H1 (cell line): ENCODE measurements at regions not wholly inside any gene's neighbourhood (a gene's known extent, or its start where the extent isn't known, plus 50 kb on each side); places are given as distances from the start of the nearest gene placed in this dataset.

Experiments used
- HDAC6 ChIP-seq: IDR thresholded peaks from one replicate; pipeline ENCODE4 v1.7.1; 2012; ENCODE audit warnings: low read depth, mild to moderate bottlenecking, inconsistent platforms, low read length, moderate library complexity
- POLR2AphosphoS5 ChIP-seq: IDR thresholded peaks from 2 replicates; pipeline ENCODE4 v1.6.1; 2011; ENCODE audit warnings: low read depth, low read length
- TBP ChIP-seq: IDR thresholded peaks from 2 replicates; pipeline ENCODE4 v1.6.1; 2011; ENCODE audit warnings: low read depth, low read length, improper control_type of control experiment
- TF ChIP-seq, protein P1 (sequence below): IDR thresholded peaks from 2 replicates; pipeline ENCODE4 v1.6.1; 2012; ENCODE audit warnings: inconsistent platforms
- TF ChIP-seq, protein P2 (sequence below): fragments of 300-600 bp; sonication (generic); IDR thresholded peaks from 2 replicates; pipeline ENCODE4 v1.7.1; 2012; ENCODE audit warnings: low read length, moderate library complexity, mild to moderate bottlenecking, inconsistent platforms; ENCODE audit not compliant: insufficient replicate concordance

DNA sequence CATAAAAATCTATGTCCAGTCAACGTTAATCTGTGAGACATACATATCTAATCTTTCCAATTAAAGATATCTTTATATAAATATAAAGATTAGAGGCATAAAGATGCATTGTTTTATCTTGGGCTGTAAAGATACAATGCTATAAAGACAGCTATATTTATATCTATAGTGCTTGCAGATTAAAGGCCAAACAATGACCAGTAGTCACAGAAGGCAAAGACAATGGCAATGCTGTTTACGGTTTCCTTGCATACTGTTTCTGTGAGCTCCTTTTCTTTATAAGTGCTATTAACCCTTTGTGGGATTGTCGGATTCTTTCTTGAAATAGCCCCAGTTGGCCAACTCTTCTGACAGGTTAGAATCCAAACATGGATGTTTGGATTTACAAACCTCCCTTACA is 85.5 kb upstream of the SALL1 start (continued):
- TF ChIP-seq, protein P1, sequence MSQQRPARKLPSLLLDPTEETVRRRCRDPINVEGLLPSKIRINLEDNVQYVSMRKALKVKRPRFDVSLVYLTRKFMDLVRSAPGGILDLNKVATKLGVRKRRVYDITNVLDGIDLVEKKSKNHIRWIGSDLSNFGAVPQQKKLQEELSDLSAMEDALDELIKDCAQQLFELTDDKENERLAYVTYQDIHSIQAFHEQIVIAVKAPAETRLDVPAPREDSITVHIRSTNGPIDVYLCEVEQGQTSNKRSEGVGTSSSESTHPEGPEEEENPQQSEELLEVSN, result no peak
- TF ChIP-seq TBP (no peak), POLR2AphosphoS5 (no peak), HDAC6 (no peak)
- TF ChIP-seq, protein P2, sequence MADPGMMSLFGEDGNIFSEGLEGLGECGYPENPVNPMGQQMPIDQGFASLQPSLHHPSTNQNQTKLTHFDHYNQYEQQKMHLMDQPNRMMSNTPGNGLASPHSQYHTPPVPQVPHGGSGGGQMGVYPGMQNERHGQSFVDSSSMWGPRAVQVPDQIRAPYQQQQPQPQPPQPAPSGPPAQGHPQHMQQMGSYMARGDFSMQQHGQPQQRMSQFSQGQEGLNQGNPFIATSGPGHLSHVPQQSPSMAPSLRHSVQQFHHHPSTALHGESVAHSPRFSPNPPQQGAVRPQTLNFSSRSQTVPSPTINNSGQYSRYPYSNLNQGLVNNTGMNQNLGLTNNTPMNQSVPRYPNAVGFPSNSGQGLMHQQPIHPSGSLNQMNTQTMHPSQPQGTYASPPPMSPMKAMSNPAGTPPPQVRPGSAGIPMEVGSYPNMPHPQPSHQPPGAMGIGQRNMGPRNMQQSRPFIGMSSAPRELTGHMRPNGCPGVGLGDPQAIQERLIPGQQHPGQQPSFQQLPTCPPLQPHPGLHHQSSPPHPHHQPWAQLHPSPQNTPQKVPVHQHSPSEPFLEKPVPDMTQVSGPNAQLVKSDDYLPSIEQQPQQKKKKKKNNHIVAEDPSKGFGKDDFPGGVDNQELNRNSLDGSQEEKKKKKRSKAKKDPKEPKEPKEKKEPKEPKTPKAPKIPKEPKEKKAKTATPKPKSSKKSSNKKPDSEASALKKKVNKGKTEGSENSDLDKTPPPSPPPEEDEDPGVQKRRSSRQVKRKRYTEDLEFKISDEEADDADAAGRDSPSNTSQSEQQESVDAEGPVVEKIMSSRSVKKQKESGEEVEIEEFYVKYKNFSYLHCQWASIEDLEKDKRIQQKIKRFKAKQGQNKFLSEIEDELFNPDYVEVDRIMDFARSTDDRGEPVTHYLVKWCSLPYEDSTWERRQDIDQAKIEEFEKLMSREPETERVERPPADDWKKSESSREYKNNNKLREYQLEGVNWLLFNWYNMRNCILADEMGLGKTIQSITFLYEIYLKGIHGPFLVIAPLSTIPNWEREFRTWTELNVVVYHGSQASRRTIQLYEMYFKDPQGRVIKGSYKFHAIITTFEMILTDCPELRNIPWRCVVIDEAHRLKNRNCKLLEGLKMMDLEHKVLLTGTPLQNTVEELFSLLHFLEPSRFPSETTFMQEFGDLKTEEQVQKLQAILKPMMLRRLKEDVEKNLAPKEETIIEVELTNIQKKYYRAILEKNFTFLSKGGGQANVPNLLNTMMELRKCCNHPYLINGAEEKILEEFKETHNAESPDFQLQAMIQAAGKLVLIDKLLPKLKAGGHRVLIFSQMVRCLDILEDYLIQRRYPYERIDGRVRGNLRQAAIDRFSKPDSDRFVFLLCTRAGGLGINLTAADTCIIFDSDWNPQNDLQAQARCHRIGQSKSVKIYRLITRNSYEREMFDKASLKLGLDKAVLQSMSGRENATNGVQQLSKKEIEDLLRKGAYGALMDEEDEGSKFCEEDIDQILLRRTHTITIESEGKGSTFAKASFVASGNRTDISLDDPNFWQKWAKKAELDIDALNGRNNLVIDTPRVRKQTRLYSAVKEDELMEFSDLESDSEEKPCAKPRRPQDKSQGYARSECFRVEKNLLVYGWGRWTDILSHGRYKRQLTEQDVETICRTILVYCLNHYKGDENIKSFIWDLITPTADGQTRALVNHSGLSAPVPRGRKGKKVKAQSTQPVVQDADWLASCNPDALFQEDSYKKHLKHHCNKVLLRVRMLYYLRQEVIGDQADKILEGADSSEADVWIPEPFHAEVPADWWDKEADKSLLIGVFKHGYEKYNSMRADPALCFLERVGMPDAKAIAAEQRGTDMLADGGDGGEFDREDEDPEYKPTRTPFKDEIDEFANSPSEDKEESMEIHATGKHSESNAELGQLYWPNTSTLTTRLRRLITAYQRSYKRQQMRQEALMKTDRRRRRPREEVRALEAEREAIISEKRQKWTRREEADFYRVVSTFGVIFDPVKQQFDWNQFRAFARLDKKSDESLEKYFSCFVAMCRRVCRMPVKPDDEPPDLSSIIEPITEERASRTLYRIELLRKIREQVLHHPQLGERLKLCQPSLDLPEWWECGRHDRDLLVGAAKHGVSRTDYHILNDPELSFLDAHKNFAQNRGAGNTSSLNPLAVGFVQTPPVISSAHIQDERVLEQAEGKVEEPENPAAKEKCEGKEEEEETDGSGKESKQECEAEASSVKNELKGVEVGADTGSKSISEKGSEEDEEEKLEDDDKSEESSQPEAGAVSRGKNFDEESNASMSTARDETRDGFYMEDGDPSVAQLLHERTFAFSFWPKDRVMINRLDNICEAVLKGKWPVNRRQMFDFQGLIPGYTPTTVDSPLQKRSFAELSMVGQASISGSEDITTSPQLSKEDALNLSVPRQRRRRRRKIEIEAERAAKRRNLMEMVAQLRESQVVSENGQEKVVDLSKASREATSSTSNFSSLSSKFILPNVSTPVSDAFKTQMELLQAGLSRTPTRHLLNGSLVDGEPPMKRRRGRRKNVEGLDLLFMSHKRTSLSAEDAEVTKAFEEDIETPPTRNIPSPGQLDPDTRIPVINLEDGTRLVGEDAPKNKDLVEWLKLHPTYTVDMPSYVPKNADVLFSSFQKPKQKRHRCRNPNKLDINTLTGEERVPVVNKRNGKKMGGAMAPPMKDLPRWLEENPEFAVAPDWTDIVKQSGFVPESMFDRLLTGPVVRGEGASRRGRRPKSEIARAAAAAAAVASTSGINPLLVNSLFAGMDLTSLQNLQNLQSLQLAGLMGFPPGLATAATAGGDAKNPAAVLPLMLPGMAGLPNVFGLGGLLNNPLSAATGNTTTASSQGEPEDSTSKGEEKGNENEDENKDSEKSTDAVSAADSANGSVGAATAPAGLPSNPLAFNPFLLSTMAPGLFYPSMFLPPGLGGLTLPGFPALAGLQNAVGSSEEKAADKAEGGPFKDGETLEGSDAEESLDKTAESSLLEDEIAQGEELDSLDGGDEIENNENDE, result no peak
